Keratinocyte (primary cell): ENCODE measurements at regions not wholly inside any gene's neighbourhood (a gene's known extent, or its start where the extent isn't known, plus 50 kb on each side); places are given as distances from the start of the nearest gene placed in this dataset.

Experiments used
- CTCF ChIP-seq, 3 experiments: IDR thresholded peaks in 1 of 3; conservative IDR thresholded peaks in 1 of 3; optimal IDR thresholded peaks in 1 of 3; 2 replicates in 2 of 3; 3 replicates in 1 of 3; pipeline versions ENCODE3 to v1.5.1; 2011; ENCODE audit warnings: low read length in 3 of 3, mild to moderate bottlenecking in 3 of 3, moderate library complexity in 2 of 3, control low read depth in 1 of 3, inconsistent platforms in 1 of 3; ENCODE audit not compliant: insufficient read depth in 2 of 3; ENCODE audit errors: extremely low read depth in 1 of 3
- EZH2 ChIP-seq: IDR thresholded peaks from one replicate; pipeline ENCODE4 v1.6.1; 2012; ENCODE audit warnings: inconsistent platforms, mild to moderate bottlenecking, low read length, moderate library complexity

- TF ChIP-seq EZH2 (no peak), CTCF (optimal IDR thresholded peaks at IDR 0.05 in 1 of 3, IDR thresholded peaks at IDR 0.05 in 1 of 3, conservative IDR thresholded peaks at IDR 0.05 in 1 of 3; ENCODE audit: extremely low read depth in 1 of 3, insufficient read depth in 2 of 3, low read length in 3 of 3) (no peak)
Measured at GRCh38 chr5:62068554-62068953, 237.5 kb upstream of the KIF2A start.
